ENCODE measurements at regions not wholly inside any gene's neighbourhood (a gene's known extent, or its start where the extent isn't known, plus 50 kb on each side); places are given as distances from the start of the nearest gene placed in this dataset.

DNA sequence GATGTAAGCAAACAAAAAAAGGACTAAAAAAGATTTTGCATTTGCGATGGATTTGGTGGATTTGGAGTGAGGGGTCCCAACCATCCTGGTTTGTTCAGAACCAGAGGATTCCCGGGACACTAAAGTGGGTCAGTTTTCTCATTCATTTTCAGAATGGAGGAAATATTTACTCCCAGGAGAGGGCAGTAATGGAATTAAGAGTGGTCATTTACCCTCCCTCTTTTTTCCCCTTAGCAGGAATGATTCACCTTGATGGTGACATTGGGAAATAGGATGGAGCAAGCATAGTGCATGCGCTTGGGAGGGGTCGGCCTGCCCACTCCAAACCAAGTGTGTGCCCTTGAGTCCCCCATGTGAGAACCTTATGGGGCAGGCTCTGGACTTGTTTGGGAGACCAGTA is 164.2 kb upstream of the PUM3 start:
- TF ChIP-seq FOSL1 (IDR thresholded peaks at IDR 0.05; ENCODE audit: insufficient read depth, low read depth, low read length) (no peak), RAD21 (IDR thresholded peaks at IDR 0.05 in 1 of 2, conservative IDR thresholded peaks at IDR 0.05 in 1 of 2; ENCODE audit: low read depth in 2 of 2, low read length in 2 of 2) (peak; percentile 58 to 64), POLR2A (IDR thresholded peaks at IDR 0.05; ENCODE audit: control extremely low read depth in 1 of 2, low read depth in 2 of 2, low read length in 2 of 2) (no peak), NRF1 (IDR thresholded peaks at IDR 0.05; ENCODE audit: low read depth, low read length) (no peak), CEBPB (IDR thresholded peaks at IDR 0.05; ENCODE audit: low read depth, low read length) (no peak; the same call in 1 of the 2 replicates)
